ENCODE measurements at regions not wholly inside any gene's neighbourhood (a gene's known extent, or its start where the extent isn't known, plus 50 kb on each side); places are given as distances from the start of the nearest gene placed in this dataset.

- Histone ChIP-seq H3K79me2 (ENCODE audit: insufficient read depth) (no peaks in the 10 kb centered on the region), H3K4me2 (ENCODE audit: unreplicated experiment) (no peak overlapping the region), H3K4me3 (no peak overlapping the region), H3K9me2 (ENCODE audit: insufficient read depth) (no peaks in the 10 kb centered on the region), H2AFZ (no peak overlapping the region), H3K9me3 (ENCODE audit: low read depth) (no peaks in the 10 kb centered on the region), H3K9ac (no peak overlapping the region), H4K20me1 (ENCODE audit: insufficient read depth) (no peaks in the 10 kb centered on the region), H3K27me3 (replicated peaks; ENCODE audit: insufficient read depth) (no peaks in the 10 kb centered on the region), H3K36me3 (ENCODE audit: low read depth) (no peaks in the 10 kb centered on the region), H3K4me1 (ENCODE audit: insufficient read depth) (no peaks in the 10 kb centered on the region), H3F3A (ENCODE audit: insufficient read depth) (no peaks in the 10 kb centered on the region), H3K27ac (no peak overlapping the region)
- no peak for DNase-seq
- in situ Hi-C loops (cut with MboI) = no loop called here
- WGBS, 2 experiments (ENCODE audit: low coverage in 1 of 2, low lambda C conversion rate in 2 of 2, missing lambda C conversion rate in 2 of 2) = 25 to 27% methylated on average over 16 to 17 of the region's 17 CpGs
- no peak for TF ChIP-seq EZH2 (IDR thresholded peaks at IDR 0.05; ENCODE audit: insufficient read depth, poor library complexity, severe bottlenecking)
- TF ChIP-seq EZH2phosphoT487 (IDR thresholded peaks at IDR 0.05; ENCODE audit: insufficient read depth, low read depth) = no peak
Measured at GRCh38 chr9:93818827-93819472, 136.2 kb downstream of the BARX1 start.

- Histone ChIP-seq H3K36me3 (ENCODE audit: low read depth) (no peaks in the 10 kb centered on the region), H3K4me3 (no peak overlapping the region), H3F3A (ENCODE audit: insufficient read depth) (no peaks in the 10 kb centered on the region), H3K9me2 (ENCODE audit: insufficient read depth) (no peaks in the 10 kb centered on the region), H3K9me3 (ENCODE audit: low read depth) (no peaks in the 10 kb centered on the region), H3K4me2 (ENCODE audit: unreplicated experiment) (no peak overlapping the region), H4K20me1 (ENCODE audit: insufficient read depth) (no peaks in the 10 kb centered on the region), H3K4me1 (ENCODE audit: insufficient read depth) (no peaks in the 10 kb centered on the region), H3K27ac (no peak overlapping the region), H3K27me3 (replicated peaks; ENCODE audit: insufficient read depth) (no peaks in the 10 kb centered on the region), H3K79me2 (ENCODE audit: insufficient read depth) (no peaks in the 10 kb centered on the region), H2AFZ (no peak overlapping the region), H3K9ac (no peak overlapping the region)
- DNase-seq = no peak
- TF ChIP-seq EZH2 (IDR thresholded peaks at IDR 0.05; ENCODE audit: insufficient read depth, poor library complexity, severe bottlenecking) (no peak), EZH2phosphoT487 (IDR thresholded peaks at IDR 0.05; ENCODE audit: insufficient read depth, low read depth) (no peak)
- in situ Hi-C loops (cut with MboI) = no loop called here
Measured at GRCh38 chr9:93818237-93818636, 136.9 kb downstream of the BARX1 start.

- TF ChIP-seq EZH2phosphoT487 (IDR thresholded peaks at IDR 0.05; ENCODE audit: insufficient read depth, low read depth) (no peak), EZH2 (IDR thresholded peaks at IDR 0.05; ENCODE audit: insufficient read depth, poor library complexity, severe bottlenecking) (no peak)
- Histone ChIP-seq H2AFZ (no peak overlapping the region), H3K9ac (no peak overlapping the region), H3K4me3 (no peak overlapping the region), H3K36me3 (ENCODE audit: low read depth) (no peaks in the 10 kb centered on the region), H3K4me1 (ENCODE audit: insufficient read depth) (no peaks in the 10 kb centered on the region), H3K27ac (no peak overlapping the region), H3K4me2 (ENCODE audit: unreplicated experiment) (no peak overlapping the region), H4K20me1 (ENCODE audit: insufficient read depth) (no peaks in the 10 kb centered on the region), H3K27me3 (replicated peaks; ENCODE audit: insufficient read depth) (no peaks in the 10 kb centered on the region), H3F3A (ENCODE audit: insufficient read depth) (no peaks in the 10 kb centered on the region), H3K9me3 (ENCODE audit: low read depth) (no peaks in the 10 kb centered on the region), H3K79me2 (ENCODE audit: insufficient read depth) (no peaks in the 10 kb centered on the region), H3K9me2 (ENCODE audit: insufficient read depth) (no peaks in the 10 kb centered on the region)
- WGBS, 2 experiments (ENCODE audit: low coverage in 1 of 2, low lambda C conversion rate in 2 of 2, missing lambda C conversion rate in 2 of 2) = 7 to 8% methylated on average over 5 of the region's 5 CpGs
- no peak for DNase-seq
- in situ Hi-C loops (cut with MboI) = no loop called here
Measured at GRCh38 chr9:93815677-93816076, 139.5 kb downstream of the BARX1 start.

- Histone ChIP-seq H3K27ac (no peak overlapping the region), H3K4me2 (ENCODE audit: unreplicated experiment) (no peak overlapping the region), H3K36me3 (ENCODE audit: low read depth) (no peaks in the 10 kb centered on the region), H3F3A (ENCODE audit: insufficient read depth) (no peaks in the 10 kb centered on the region), H3K9me3 (ENCODE audit: low read depth) (no peaks in the 10 kb centered on the region), H3K79me2 (ENCODE audit: insufficient read depth) (no peaks in the 10 kb centered on the region), H3K9ac (no peak overlapping the region), H3K27me3 (replicated peaks; ENCODE audit: insufficient read depth) (no peaks in the 10 kb centered on the region), H3K9me2 (ENCODE audit: insufficient read depth) (no peaks in the 10 kb centered on the region), H4K20me1 (ENCODE audit: insufficient read depth) (no peaks in the 10 kb centered on the region), H3K4me3 (no peak overlapping the region), H2AFZ (no peak overlapping the region), H3K4me1 (ENCODE audit: insufficient read depth) (no peaks in the 10 kb centered on the region)
- 38 to 46% methylated on average over 4 of the region's 4 CpGs for WGBS, 2 experiments (ENCODE audit: low coverage in 1 of 2, low lambda C conversion rate in 2 of 2, missing lambda C conversion rate in 2 of 2)
- no peak for TF ChIP-seq EZH2 (IDR thresholded peaks at IDR 0.05; ENCODE audit: insufficient read depth, poor library complexity, severe bottlenecking)
- no peak for TF ChIP-seq EZH2phosphoT487 (IDR thresholded peaks at IDR 0.05; ENCODE audit: insufficient read depth, low read depth)
- in situ Hi-C loops (cut with MboI) = no loop called here
- no peak for DNase-seq
Measured at GRCh38 chr9:93815135-93815534, 140.0 kb downstream of the BARX1 start.

Measured in GM23248 (cell line).